SU-DHL-6 (cell line): ENCODE measurements at regions not wholly inside any gene's neighbourhood (a gene's known extent, or its start where the extent isn't known, plus 50 kb on each side); places are given as distances from the start of the nearest gene placed in this dataset.

Source experiments
- EZH2phosphoT487 ChIP-seq: fragments of 200-600 bp; sonication (generic), shearing (Covaris generic); conservative IDR thresholded peaks from 2 replicates; pipeline ENCODE4 v1.6.1; 2018; ENCODE audit warnings: mild to moderate bottlenecking, antibody characterized with exemption, low read length, moderate library complexity, mixed read lengths
- TF ChIP-seq, protein P1 (sequence below): fragments of 200-600 bp; sonication (generic); IDR thresholded peaks from one replicate; pipeline ENCODE4 v1.5.1; 2017; ENCODE audit warnings: antibody characterized with exemption, mild to moderate bottlenecking, low read length, moderate library complexity; ENCODE audit not compliant: insufficient read depth, poor library complexity, severe bottlenecking

DNA sequence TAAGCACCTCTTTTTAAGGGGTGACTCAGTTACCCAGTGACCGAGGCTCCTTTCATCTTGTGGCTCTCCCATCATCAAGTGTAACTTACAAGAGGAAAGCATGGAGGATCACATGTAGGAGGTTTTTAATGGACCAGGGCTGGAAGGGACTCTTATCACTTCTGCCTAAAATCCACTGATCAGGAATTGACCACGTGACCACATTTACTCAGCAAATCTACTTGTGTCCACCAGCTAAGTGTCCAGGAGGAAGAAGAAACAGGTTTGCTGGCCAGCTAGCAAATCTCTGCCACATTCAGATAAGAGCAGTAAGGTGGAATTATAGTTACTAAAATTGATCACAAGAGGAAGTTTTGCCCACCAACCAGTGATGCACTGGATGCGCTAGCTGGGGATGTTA is 486.0 kb downstream of the ENC1 start:
- TF ChIP-seq, protein P1, sequence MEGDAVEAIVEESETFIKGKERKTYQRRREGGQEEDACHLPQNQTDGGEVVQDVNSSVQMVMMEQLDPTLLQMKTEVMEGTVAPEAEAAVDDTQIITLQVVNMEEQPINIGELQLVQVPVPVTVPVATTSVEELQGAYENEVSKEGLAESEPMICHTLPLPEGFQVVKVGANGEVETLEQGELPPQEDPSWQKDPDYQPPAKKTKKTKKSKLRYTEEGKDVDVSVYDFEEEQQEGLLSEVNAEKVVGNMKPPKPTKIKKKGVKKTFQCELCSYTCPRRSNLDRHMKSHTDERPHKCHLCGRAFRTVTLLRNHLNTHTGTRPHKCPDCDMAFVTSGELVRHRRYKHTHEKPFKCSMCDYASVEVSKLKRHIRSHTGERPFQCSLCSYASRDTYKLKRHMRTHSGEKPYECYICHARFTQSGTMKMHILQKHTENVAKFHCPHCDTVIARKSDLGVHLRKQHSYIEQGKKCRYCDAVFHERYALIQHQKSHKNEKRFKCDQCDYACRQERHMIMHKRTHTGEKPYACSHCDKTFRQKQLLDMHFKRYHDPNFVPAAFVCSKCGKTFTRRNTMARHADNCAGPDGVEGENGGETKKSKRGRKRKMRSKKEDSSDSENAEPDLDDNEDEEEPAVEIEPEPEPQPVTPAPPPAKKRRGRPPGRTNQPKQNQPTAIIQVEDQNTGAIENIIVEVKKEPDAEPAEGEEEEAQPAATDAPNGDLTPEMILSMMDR, result no peak
- TF ChIP-seq EZH2phosphoT487, result no peak
